NCI-H82 (cell line): ENCODE measurements at regions not wholly inside any gene's neighbourhood (a gene's known extent, or its start where the extent isn't known, plus 50 kb on each side); places are given as distances from the start of the nearest gene placed in this dataset.
A peak's percentile ranks its signal among the peaks of the same experiment; 100 is the strongest.
"Not testable (repeated sequence)": the region's sequence is repeated elsewhere in the genome, so short reads cannot be mapped to it uniquely, and the experiment has no call there.

ENCODE experiments used
- DNase-seq: peaks from one replicate; lab custom pipeline; 2025; lab: John Stamatoyannopoulos, UW

- no peak for DNase-seq
Observed at GRCh38 chr6:130494729-130495128, 128.9 kb downstream of the TMEM200A start.

- DNase-seq: no peak
Observed at GRCh38 chr6:130500693-130501092, 134.9 kb downstream of the TMEM200A start.

GRCh38 chr6:130503146-130503545 lies 137.3 kb downstream of the TMEM200A start:
- DNase-seq: no peak

- DNase-seq: no peak
Observed at GRCh38 chr6:130505808-130506598, 140.2 kb downstream of the TMEM200A start.

- not testable (repeated sequence) for DNase-seq
Observed at GRCh38 chr6:130507005-130507665, 141.3 kb downstream of the TMEM200A start.

GRCh38 chr6:130507666-130508028 lies 141.8 kb downstream of the TMEM200A start:
- no peak for DNase-seq

GRCh38 chr6:130513770-130514169 lies 148.0 kb downstream of the TMEM200A start:
- no peak for DNase-seq

GRCh38 chr6:130514712-130515111 lies 148.9 kb downstream of the TMEM200A start:
- DNase-seq: no peak

- DNase-seq: no peak
Observed at GRCh38 chr6:130515306-130515705, 149.5 kb downstream of the TMEM200A start.

- no peak for DNase-seq
Observed at GRCh38 chr6:130516604-130517003, 150.8 kb downstream of the TMEM200A start.

- DNase-seq: no peak
Observed at GRCh38 chr6:130517444-130517931, 151.7 kb downstream of the TMEM200A start.

GRCh38 chr6:130518588-130518987 lies 152.8 kb downstream of the TMEM200A start:
- no peak for DNase-seq

- DNase-seq: peak; percentile 85
Observed at GRCh38 chr6:130520221-130520620, 154.4 kb downstream of the TMEM200A start.

GRCh38 chr6:130520801-130521200 lies 155.0 kb downstream of the TMEM200A start:
- no peak for DNase-seq

GRCh38 chr6:130524552-130524951 lies 158.7 kb downstream of the TMEM200A start:
- no peak for DNase-seq

GRCh38 chr6:130525408-130525807 lies 159.6 kb downstream of the TMEM200A start:
- DNase-seq: no peak

- DNase-seq: no peak
Observed at GRCh38 chr6:130526466-130526865, 160.6 kb downstream of the TMEM200A start.

- DNase-seq: no peak
Observed at GRCh38 chr6:130527173-130527572, 161.4 kb downstream of the TMEM200A start.

- DNase-seq: no peak
Observed at GRCh38 chr6:130529569-130530149, 163.8 kb downstream of the TMEM200A start.

- no peak for DNase-seq
Observed at GRCh38 chr6:130534627-130535026, 168.8 kb downstream of the TMEM200A start.

- no peak for DNase-seq
Observed at GRCh38 chr6:130535242-130535641, 169.4 kb downstream of the TMEM200A start.

GRCh38 chr6:130537447-130537846 lies 171.6 kb downstream of the TMEM200A start:
- DNase-seq: no peak

GRCh38 chr6:130547723-130548122 lies 181.9 kb downstream of the TMEM200A start:
- DNase-seq: peak; percentile 77
